Left lung (tissue), 4 donors: ENCODE measurements at regions not wholly inside any gene's neighbourhood (a gene's known extent, or its start where the extent isn't known, plus 50 kb on each side); places are given as distances from the start of the nearest gene placed in this dataset.

ENCODE experiments used
- ATAC-seq: fragments of 200-7000 bp; cut with Tn5 transposase; one replicate; pipeline ENCODE4 v1.9.1; 2020; ENCODE audit warnings: moderate library complexity
- DNase-seq, 4 donors: peaks; one replicate each; pipeline ENCODE4 v3.0.0-alpha.2; 2013 to 2020
- H3K27ac ChIP-seq, 2 donors: fragments of 200-600 bp; sonication (generic) in 1 of 2; one replicate each; pipeline versions ENCODE4 v1.5.0 to v1.8.0; 2020 to 2021
- H3K27me3 ChIP-seq, 2 donors: fragments of 200-600 bp; sonication (generic) in 1 of 2; one replicate each; pipeline versions ENCODE4 v1.5.0 to v1.8.0; 2020 to 2021
- H3K36me3 ChIP-seq, 2 donors: fragments of 200-600 bp; sonication (generic) in 1 of 2; one replicate each; pipeline versions ENCODE4 v1.5.0 to v1.8.0; 2020 to 2021
- H3K4me1 ChIP-seq, 2 donors: fragments of 200-600 bp; one replicate each; pipeline ENCODE4 v1.8.0; 2021
- H3K4me3 ChIP-seq, 2 donors: fragments of 200-600 bp; sonication (generic) in 1 of 2; one replicate each; pipeline versions ENCODE4 v1.5.0 to v1.8.0; 2020 to 2021; ENCODE audit warnings: mild to moderate bottlenecking in 1 of 2
- H3K9me3 ChIP-seq, 2 donors: fragments of 200-600 bp; sonication (generic) in 1 of 2; one replicate each; pipeline versions ENCODE4 v1.5.0 to v1.8.0; 2020 to 2021
- intact Hi-C, 2 donors: fragments of 100-400 bp; cut with DNase I; formaldehyde crosslinking; loops; one replicate each; pipeline versions ENCODE4 v1.11.2 to v1.14.2; 2022
- TF ChIP-seq, protein P1 (sequence below), 2 donors: fragments of 200-600 bp; sonication (generic) in 1 of 2; IDR thresholded peaks; one replicate each; pipeline versions ENCODE4 v1.5.0 to v1.8.0; 2021; ENCODE audit warnings: antibody characterized with exemption in 2 of 2
- donor health status: DM: no; HTN: yes; CAD: no.
- donor health status: DM: no; HTN: no; CAD: no.

DNA sequence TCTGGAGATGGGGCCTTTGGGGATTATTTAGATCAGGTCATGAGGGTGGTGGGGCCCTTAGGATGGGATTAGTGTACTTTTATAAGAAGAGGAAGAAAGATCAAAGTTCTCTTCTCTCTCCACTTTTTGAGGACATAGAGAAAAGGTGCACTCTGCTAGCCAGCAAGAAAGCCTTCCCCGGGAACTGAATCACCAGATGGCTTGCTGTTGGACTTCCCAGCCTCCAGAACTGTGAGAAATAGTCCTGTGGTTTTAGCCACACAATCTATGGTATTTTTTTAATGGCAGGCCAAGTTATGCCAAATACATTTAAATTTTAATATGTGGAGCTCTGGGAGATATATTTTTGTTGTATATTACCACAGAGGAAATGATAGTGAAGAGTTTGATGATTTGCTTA, 385.8 kb downstream of the KLF12 start:
- H3K4me1 ChIP-seq, result no peaks in the 10 kb centered on the region
- H3K36me3 ChIP-seq, result no peaks in the 10 kb centered on the region
- no peak overlapping the region for H3K27ac ChIP-seq
- intact Hi-C loops, result no loop called here
- DNase-seq (no peak), ATAC-seq (no peak)
- H3K27me3 ChIP-seq, result no peaks in the 10 kb centered on the region
- H3K9me3 ChIP-seq, result peaks cover 0 to 6% of the 10 kb centered on the region in 2 donors
- TF ChIP-seq, protein P1, sequence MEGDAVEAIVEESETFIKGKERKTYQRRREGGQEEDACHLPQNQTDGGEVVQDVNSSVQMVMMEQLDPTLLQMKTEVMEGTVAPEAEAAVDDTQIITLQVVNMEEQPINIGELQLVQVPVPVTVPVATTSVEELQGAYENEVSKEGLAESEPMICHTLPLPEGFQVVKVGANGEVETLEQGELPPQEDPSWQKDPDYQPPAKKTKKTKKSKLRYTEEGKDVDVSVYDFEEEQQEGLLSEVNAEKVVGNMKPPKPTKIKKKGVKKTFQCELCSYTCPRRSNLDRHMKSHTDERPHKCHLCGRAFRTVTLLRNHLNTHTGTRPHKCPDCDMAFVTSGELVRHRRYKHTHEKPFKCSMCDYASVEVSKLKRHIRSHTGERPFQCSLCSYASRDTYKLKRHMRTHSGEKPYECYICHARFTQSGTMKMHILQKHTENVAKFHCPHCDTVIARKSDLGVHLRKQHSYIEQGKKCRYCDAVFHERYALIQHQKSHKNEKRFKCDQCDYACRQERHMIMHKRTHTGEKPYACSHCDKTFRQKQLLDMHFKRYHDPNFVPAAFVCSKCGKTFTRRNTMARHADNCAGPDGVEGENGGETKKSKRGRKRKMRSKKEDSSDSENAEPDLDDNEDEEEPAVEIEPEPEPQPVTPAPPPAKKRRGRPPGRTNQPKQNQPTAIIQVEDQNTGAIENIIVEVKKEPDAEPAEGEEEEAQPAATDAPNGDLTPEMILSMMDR (IDR thresholded peaks at IDR 0.05), result no peak
- no peak overlapping the region for H3K4me3 ChIP-seq

DNA sequence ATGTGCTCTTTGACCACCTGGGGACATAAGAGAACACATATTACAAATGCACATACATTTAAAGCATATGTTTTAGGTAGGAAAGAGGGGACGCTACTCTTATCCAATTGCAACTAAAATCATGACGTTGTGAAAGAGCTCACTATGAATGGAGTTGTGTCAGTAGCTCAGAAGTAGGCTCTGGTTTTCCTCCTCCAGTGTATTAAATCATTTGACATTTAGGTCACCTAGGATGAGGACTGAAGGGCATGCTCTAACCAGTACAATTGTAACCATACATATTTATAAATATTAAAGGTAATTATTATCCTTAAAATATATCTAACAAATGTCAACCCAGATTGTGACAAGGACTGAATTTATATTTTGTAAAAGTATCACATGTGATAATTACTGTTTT, 389.0 kb downstream of the KLF12 start:
- H3K27me3 ChIP-seq, result no peaks in the 10 kb centered on the region
- peaks cover 0 to 6% of the 10 kb centered on the region in 2 donors for H3K9me3 ChIP-seq
- ATAC-seq, result no peak
- DNase-seq, result no peak
- no peak overlapping the region for H3K4me3 ChIP-seq
- H3K36me3 ChIP-seq, result no peaks in the 10 kb centered on the region
- no peak overlapping the region for H3K27ac ChIP-seq
- intact Hi-C loops, result no loop called here
- H3K4me1 ChIP-seq, result no peaks in the 10 kb centered on the region
- TF ChIP-seq, protein P1 (IDR thresholded peaks at IDR 0.05), result no peak

DNA sequence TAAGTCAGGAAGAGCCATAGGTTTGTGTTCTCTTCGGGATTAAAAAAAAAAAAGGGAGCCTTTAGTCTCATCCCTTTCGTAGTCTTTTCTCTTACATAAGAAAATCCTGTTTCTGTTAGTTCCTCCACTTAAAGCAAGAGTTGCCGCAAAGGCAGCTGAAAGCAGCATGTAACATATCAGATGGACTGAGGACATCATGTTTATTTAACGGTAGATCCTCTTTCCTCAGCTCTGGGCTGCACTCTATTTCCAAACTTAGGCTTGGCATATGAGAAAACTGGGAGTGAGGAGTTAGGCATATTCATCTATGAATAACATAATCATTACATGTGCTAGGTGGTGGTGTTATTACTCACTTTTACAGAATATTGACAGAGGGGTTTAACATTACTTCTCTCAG, 391.2 kb downstream of the KLF12 start:
- Histone ChIP-seq H3K9me3 (no peaks in the 10 kb centered on the region), H3K27ac (no peak overlapping the region), H3K4me3 (no peak overlapping the region), H3K36me3 (no peaks in the 10 kb centered on the region), H3K4me1 (no peaks in the 10 kb centered on the region), H3K27me3 (no peaks in the 10 kb centered on the region)
- TF ChIP-seq, protein P1 (IDR thresholded peaks at IDR 0.05), result no peak
- intact Hi-C loops, result no loop called here
- ATAC-seq (no peak), DNase-seq (no peak)

DNA sequence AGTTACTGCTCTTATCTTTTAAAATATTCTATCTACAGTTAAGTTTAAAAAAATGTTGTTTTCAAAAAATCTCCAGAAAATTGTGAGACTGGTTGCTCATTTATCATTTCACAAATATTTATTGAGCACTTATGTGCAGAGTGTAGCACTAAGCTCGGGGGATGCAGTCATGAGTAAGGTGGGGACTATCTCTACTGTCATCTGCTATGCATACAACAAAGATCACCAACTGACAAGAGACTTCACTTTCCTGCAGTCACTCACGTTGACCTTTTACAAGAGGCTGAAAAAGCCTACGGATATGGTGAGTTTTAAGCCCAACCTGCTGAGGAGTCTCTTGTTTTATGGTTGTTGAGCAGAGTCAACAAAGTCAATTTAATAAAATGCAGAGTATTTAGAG, 392.5 kb downstream of the KLF12 start:
- intact Hi-C loops, result no loop called here
- TF ChIP-seq, protein P1 (IDR thresholded peaks at IDR 0.05), result no peak
- DNase-seq (no peak), ATAC-seq (no peak)
- no peak overlapping the region for H3K4me3 ChIP-seq
- H3K27ac ChIP-seq, result no peak overlapping the region
- no peaks in the 10 kb centered on the region for H3K27me3 ChIP-seq
- no peaks in the 10 kb centered on the region for H3K4me1 ChIP-seq
- no peaks in the 10 kb centered on the region for H3K36me3 ChIP-seq
- H3K9me3 ChIP-seq, result no peaks in the 10 kb centered on the region

DNA sequence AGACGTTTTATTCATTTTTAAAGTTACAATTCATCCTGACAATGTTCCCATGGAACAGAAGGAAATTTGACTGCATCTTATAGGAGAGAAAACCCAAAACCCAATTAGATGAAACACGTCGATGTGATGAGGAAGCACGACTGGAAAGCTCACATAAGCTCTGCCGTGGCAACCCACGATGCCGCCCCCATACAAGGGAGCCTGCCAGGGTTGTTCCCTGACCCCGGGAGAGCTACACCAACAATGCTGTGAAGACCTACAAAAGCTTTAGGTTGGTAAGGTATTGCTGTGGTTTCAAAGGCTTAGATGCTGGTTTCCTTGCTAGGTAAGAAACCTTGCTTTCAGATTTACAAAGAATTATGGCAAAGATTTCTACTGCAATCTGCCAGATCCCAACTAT, 393.1 kb downstream of the KLF12 start:
- no peak overlapping the region for H3K27ac ChIP-seq
- H3K4me3 ChIP-seq, result no peak overlapping the region
- H3K4me1 ChIP-seq, result no peaks in the 10 kb centered on the region
- intact Hi-C loops, result no loop called here
- H3K27me3 ChIP-seq, result no peaks in the 10 kb centered on the region
- DNase-seq (no peak), ATAC-seq (no peak)
- H3K9me3 ChIP-seq, result no peaks in the 10 kb centered on the region
- TF ChIP-seq, protein P1 (IDR thresholded peaks at IDR 0.05), result no peak
- H3K36me3 ChIP-seq, result no peaks in the 10 kb centered on the region
